ENCODE measurements at regions not wholly inside any gene's neighbourhood (a gene's known extent, or its start where the extent isn't known, plus 50 kb on each side); places are given as distances from the start of the nearest gene placed in this dataset.

GRCh38 chr2:6728156-6728555 is 137.6 kb downstream of the CMPK2 start:
- TF ChIP-seq CTCF (conservative IDR thresholded peaks at IDR 0.05) (no peak), ZFX (IDR thresholded peaks at IDR 0.05) (no peak)
- no peak overlapping the region for H3K27ac ChIP-seq

- TF ChIP-seq ZFX (IDR thresholded peaks at IDR 0.05) (no peak), CTCF (conservative IDR thresholded peaks at IDR 0.05) (no peak)
- no peak overlapping the region for H3K27ac ChIP-seq
Observed at GRCh38 chr2:6730003-6730402, 135.7 kb downstream of the CMPK2 start.

- TF ChIP-seq CTCF (conservative IDR thresholded peaks at IDR 0.05) (no peak), ZFX (IDR thresholded peaks at IDR 0.05) (no peak)
Observed at GRCh38 chr2:6730649-6731532, 134.8 kb downstream of the CMPK2 start.

GRCh38 chr2:6739547-6739946 is 126.2 kb downstream of the CMPK2 start:
- TF ChIP-seq ZFX (IDR thresholded peaks at IDR 0.05), result no peak
- TF ChIP-seq CTCF (conservative IDR thresholded peaks at IDR 0.05), result no peak

More at GRCh38 chr2:6730649-6731532, 134.8 kb downstream of the CMPK2 start:
- H3K27ac ChIP-seq, result no peak overlapping the region

GRCh38 chr2:6741229-6741628 is 124.5 kb downstream of the CMPK2 start:
- H3K27ac ChIP-seq, result no peak overlapping the region
- TF ChIP-seq ZFX (IDR thresholded peaks at IDR 0.05) (no peak), CTCF (conservative IDR thresholded peaks at IDR 0.05) (no peak)

More at GRCh38 chr2:6739547-6739946, 126.2 kb downstream of the CMPK2 start:
- H3K27ac ChIP-seq, result no peak overlapping the region

GRCh38 chr2:6744038-6744437 is 121.7 kb downstream of the CMPK2 start:
- TF ChIP-seq ZFX (IDR thresholded peaks at IDR 0.05), result no peak
- TF ChIP-seq CTCF (conservative IDR thresholded peaks at IDR 0.05), result no peak
- no peak overlapping the region for H3K27ac ChIP-seq

- H3K27ac ChIP-seq, result no peak overlapping the region
- TF ChIP-seq ZFX (IDR thresholded peaks at IDR 0.05) (no peak), CTCF (conservative IDR thresholded peaks at IDR 0.05) (no peak)
Observed at GRCh38 chr2:6747433-6747832, 118.3 kb downstream of the CMPK2 start.
